OCI-LY7 (cell line): ENCODE measurements at regions not wholly inside any gene's neighbourhood (a gene's known extent, or its start where the extent isn't known, plus 50 kb on each side); places are given as distances from the start of the nearest gene placed in this dataset.

Experiments
- CTCF ChIP-seq: fragments of 200-600 bp; sonication (generic); conservative IDR thresholded peaks from 2 replicates; pipeline ENCODE4 v1.5.1; 2014; ENCODE audit warnings: mild to moderate bottlenecking, antibody characterized with exemption, low read length, moderate library complexity, mixed read lengths
- EZH2phosphoT487 ChIP-seq: fragments of 200-600 bp; sonication (generic); IDR thresholded peaks from 2 replicates; pipeline ENCODE4 v1.6.1; 2018; ENCODE audit warnings: low read depth, borderline replicate concordance, mild to moderate bottlenecking, mixed run types, antibody characterized with exemption, low read length, moderate library complexity, mixed read lengths

GRCh38 chr15:31792611-31793199, 237.6 kb upstream of the CHRNA7 start:
- TF ChIP-seq CTCF (no peak), EZH2phosphoT487 (no peak)
